Neutrophil (primary cell): ENCODE measurements at regions not wholly inside any gene's neighbourhood (a gene's known extent, or its start where the extent isn't known, plus 50 kb on each side); places are given as distances from the start of the nearest gene placed in this dataset.

Source experiments
- H3K27ac ChIP-seq: fragments of 200-600 bp; sonication (generic); 2 replicates; pipeline ENCODE4 v1.5.1; 2016; ENCODE audit warnings: mild to moderate bottlenecking, moderate library complexity
- H3K27me3 ChIP-seq: fragments of 200-600 bp; sonication (generic); 2 replicates; pipeline ENCODE4 v1.6.0; 2016; ENCODE audit warnings: mild to moderate bottlenecking
- H3K36me3 ChIP-seq: fragments of 200-600 bp; sonication (generic); 2 replicates; pipeline ENCODE4 v1.5.1; 2017
- H3K4me1 ChIP-seq, 2 experiments: fragments of 200-600 bp in 1 of 2; sonication (generic) in 1 of 2; 1 replicate in 1 of 2; 2 replicates in 1 of 2; pipeline versions ENCODE4 v1.5.1 to v1.6.1; 2013 to 2016; ENCODE audit warnings: low read depth in 1 of 2, low read length in 1 of 2, mild to moderate bottlenecking in 1 of 2, moderate library complexity in 1 of 2; ENCODE audit not compliant: control insufficient read depth in 1 of 2, insufficient read depth in 1 of 2
- H3K4me3 ChIP-seq, 2 experiments: fragments of 200-600 bp in 1 of 2; sonication (generic) in 1 of 2; 1 replicate in 1 of 2; 2 replicates in 1 of 2; pipeline ENCODE4 v1.5.1; 2013 to 2016; ENCODE audit warnings: low read depth in 1 of 2, low read length in 1 of 2, mild to moderate bottlenecking in 1 of 2, moderate library complexity in 1 of 2
- H3K9me3 ChIP-seq: fragments of 200-600 bp; sonication (generic); 2 replicates; pipeline ENCODE4 v1.5.1; 2016
- TF ChIP-seq, protein P1 (sequence below): fragments of 200-600 bp; sonication (generic); IDR thresholded peaks from 2 replicates; pipeline ENCODE4 v1.5.1; 2016; ENCODE audit warnings: antibody characterized with exemption

DNA sequence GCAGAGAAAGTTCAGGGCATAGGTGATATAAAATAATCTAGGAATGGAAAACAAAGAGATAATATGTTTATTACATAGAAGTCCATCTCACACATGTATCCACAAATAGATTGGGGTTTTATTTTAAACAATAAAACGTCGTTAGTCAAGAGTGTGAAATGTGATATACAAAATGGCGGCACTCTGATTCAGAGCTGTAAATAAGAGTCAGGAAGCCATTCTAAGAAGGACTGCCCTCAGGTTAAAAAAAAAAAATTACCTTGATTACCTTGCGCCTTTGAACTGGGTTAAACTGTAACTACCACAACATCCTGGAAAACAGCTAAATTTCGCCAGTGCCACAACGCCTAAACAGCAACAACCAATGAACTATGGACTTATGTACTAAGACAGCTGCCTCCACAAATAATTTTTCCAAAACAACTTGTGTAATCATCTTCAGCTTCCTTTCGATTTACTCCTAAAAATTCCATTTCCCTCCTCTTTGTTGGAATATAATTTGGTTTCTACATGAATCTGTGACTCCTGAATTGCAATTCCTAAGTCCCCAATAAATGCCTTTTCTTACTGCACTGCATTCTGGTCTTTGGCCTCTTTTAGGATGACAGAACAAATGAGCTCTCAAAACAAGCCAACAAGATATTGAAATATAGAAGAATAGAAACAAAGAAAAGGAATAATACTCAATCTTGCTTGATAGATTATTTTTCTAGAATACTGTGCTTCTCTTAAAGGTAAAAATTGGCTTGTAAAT lies 1019.5 kb upstream of the MAP3K7 start:
- TF ChIP-seq, protein P1, sequence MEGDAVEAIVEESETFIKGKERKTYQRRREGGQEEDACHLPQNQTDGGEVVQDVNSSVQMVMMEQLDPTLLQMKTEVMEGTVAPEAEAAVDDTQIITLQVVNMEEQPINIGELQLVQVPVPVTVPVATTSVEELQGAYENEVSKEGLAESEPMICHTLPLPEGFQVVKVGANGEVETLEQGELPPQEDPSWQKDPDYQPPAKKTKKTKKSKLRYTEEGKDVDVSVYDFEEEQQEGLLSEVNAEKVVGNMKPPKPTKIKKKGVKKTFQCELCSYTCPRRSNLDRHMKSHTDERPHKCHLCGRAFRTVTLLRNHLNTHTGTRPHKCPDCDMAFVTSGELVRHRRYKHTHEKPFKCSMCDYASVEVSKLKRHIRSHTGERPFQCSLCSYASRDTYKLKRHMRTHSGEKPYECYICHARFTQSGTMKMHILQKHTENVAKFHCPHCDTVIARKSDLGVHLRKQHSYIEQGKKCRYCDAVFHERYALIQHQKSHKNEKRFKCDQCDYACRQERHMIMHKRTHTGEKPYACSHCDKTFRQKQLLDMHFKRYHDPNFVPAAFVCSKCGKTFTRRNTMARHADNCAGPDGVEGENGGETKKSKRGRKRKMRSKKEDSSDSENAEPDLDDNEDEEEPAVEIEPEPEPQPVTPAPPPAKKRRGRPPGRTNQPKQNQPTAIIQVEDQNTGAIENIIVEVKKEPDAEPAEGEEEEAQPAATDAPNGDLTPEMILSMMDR, result no peak
- H3K36me3 ChIP-seq, result no peaks in the 10 kb centered on the region
- no peaks in the 10 kb centered on the region for H3K4me1 ChIP-seq
- no peaks in the 10 kb centered on the region for H3K9me3 ChIP-seq
- no peak overlapping the region for H3K27ac ChIP-seq
- H3K27me3 ChIP-seq, result no peaks in the 10 kb centered on the region
- no peak overlapping the region for H3K4me3 ChIP-seq

DNA sequence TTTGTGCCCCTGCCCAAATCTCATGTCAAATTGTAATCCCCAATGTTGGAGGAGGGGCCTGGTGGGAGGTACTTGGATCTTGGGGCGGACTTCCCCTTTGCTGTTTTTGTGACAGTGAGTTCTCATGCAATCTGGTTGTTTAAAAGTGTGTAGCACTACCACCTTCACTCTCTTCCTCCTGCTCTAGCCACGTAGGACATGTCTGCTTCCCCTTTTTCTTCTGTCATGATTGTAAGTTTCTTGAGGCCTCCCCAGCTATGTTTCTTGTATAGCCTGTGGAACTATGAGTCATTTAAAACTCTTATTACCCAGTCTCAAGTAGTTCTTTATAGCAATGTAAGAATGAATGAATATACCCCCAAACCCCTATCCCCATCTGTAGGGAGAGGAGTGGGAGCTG lies 1013.7 kb upstream of the MAP3K7 start:
- H3K27ac ChIP-seq, result no peak overlapping the region
- TF ChIP-seq, protein P1, result no peak

DNA sequence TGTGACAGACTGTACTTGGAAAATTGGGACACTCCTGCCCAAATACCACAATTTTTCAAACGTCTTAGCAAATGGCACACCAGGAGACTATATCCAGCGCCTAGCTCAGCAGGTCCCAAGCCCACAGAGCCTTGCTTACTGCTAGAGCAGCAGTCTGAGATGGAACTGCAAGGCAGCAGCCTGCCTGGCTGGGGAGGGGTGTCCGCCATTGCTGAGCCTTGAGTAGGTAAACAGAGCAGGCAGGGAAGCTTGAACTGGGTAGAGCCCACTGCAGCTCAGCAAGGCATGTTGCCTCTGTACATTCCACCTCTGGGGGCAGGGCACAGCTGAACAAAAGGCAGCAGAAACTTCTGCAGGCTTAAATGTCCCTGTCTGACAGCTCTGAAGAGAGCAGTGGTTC lies 1003.3 kb upstream of the MAP3K7 start:
- Histone ChIP-seq H3K27ac (no peak overlapping the region), H3K27me3 (no peaks in the 10 kb centered on the region), H3K36me3 (no peaks in the 10 kb centered on the region), H3K4me1 (no peaks in the 10 kb centered on the region), H3K9me3 (no peaks in the 10 kb centered on the region), H3K4me3 (no peak overlapping the region)
- TF ChIP-seq, protein P1, result no peak

More for the DNA sequence above, 1013.7 kb upstream of the MAP3K7 start:
- Histone ChIP-seq H3K9me3 (no peaks in the 10 kb centered on the region), H3K4me1 (no peaks in the 10 kb centered on the region), H3K4me3 (no peak overlapping the region), H3K27me3 (no peaks in the 10 kb centered on the region), H3K36me3 (no peaks in the 10 kb centered on the region)

DNA sequence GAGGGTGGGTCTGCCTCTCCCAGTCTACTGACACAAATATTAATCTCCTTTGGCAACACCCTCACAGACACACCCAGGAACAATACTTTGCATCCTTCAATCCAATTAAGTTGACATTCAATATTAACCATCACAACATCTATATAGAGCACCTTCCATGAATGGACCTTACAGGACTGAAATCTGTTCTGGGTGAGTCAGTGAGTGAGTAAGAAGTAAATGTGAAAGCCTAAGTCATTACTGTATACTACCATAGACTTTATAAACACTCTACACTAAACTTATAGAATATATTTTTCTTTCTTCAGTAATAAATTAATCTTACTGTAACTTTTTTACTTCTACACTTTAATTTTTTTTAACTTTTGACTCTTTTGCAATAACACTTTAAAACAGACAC lies 993.8 kb upstream of the MAP3K7 start:
- Histone ChIP-seq H3K4me1 (no peaks in the 10 kb centered on the region), H3K4me3 (no peak overlapping the region), H3K27ac (no peak overlapping the region), H3K36me3 (no peaks in the 10 kb centered on the region), H3K27me3 (no peaks in the 10 kb centered on the region), H3K9me3 (no peaks in the 10 kb centered on the region)
- TF ChIP-seq, protein P1, result no peak

DNA sequence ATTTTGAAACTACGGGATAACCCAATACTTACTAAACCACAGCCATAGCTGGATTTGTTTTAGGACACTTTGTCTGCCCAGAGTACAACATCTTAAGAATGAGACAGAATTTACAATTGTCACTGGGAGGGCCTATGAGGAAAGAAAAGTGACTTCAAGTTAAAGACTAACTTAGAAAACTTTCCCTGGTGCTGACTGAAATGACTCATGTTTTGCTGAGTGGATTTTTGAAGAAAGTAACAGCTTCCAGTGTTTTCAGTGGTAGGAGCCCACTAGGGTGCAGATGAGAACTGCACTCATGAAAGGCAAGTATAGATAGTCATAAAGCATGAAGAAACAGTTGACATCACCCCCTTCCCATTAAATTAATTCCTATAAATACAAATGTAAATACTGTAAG lies 988.2 kb upstream of the MAP3K7 start:
- no peaks in the 10 kb centered on the region for H3K4me1 ChIP-seq
- TF ChIP-seq, protein P1, result no peak

More for the DNA sequence above, 988.2 kb upstream of the MAP3K7 start:
- Histone ChIP-seq H3K4me3 (no peak overlapping the region), H3K36me3 (no peaks in the 10 kb centered on the region), H3K27ac (no peak overlapping the region), H3K27me3 (no peaks in the 10 kb centered on the region), H3K9me3 (no peaks in the 10 kb centered on the region)
